GM21825 (cell line): ENCODE measurements at regions not wholly inside any gene's neighbourhood (a gene's known extent, or its start where the extent isn't known, plus 50 kb on each side); places are given as distances from the start of the nearest gene placed in this dataset.

Experiments used
- ATAC-seq: cut with Tn5 transposase; IDR thresholded peaks from one replicate; pipeline ENCODE4 v1.9.1; 2021; ENCODE audit warnings: mild to moderate bottlenecking, moderate library complexity; ENCODE audit not compliant: unreplicated experiment

DNA sequence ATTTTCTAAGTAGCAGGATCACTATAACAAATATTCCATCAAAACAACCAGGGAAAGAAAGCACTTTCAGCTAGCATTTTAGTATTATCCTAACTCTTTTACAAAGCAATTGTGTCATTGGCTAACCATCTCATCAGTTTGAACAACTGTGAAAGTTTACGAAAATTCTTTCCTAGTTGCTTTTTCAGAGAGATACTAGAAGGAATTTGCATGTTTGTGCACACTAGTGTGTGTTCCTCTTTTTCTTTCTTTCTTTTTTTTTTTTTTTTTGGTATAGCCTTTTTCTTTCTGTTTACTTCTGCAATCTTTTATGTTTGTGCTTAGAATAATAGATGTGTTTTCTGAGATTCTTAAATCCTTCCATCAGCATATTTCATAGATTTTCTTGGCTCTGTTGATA, 124.7 kb upstream of the SEMA6A start:
- no peak for ATAC-seq

DNA sequence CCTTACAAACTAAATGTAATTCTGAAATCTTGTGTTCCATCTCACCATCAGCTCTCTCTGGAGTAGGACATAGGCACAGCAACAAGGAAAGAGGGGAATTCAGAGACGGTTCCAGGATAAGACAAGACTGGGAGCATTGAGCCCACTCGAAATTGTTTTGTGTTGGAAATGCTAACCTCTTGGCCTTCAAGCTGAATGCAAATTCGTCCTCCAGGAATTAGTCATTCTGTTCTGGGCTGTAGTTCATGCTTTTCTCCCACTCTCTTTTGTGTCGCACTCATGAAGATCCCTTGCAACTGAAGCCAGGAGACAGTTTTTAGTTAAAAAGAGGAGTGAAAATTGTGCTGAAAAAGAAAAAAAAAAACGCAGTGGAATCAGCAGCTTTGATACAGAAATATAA, 121.7 kb upstream of the SEMA6A start:
- ATAC-seq = peak; percentile 75

DNA sequence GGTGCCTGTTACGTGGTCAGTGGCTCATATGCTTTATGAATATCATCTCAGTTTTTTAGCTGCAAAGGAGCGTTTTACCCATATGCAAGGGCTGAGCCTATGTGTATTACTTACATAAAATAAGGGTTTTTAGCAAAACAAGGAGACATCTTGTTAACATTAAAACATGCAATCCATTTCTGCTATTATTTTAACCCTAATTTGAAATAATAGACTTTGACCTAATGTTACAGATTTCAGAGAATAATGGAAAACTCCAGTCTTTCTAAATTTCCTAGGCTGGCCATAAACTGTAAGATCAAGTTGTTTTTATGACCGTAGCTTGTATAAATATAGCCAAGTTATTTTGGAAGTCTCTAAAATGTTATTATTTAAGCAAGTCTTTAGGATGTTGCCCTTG, 121.1 kb upstream of the SEMA6A start:
- no peak for ATAC-seq

DNA sequence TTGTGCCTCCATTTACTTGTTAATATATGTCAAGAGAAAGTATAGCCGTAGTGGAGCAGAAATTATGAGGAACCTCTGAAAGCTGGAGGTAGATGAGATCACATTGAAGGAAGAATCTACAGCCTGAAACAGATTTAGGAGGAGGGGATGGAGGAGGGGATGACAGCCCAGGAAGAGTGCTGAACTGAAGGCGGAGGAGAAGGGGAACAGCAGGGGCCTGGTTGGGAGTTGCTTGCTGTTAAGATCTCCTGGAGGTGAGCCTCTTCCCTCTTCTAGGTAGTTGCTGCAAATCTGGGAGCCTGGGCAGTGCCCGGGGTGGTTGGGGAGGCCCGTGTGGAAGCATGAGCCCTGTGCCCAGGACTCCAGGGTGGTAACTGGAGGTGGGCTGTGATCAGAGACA, 111.8 kb upstream of the SEMA6A start:
- ATAC-seq = no peak

DNA sequence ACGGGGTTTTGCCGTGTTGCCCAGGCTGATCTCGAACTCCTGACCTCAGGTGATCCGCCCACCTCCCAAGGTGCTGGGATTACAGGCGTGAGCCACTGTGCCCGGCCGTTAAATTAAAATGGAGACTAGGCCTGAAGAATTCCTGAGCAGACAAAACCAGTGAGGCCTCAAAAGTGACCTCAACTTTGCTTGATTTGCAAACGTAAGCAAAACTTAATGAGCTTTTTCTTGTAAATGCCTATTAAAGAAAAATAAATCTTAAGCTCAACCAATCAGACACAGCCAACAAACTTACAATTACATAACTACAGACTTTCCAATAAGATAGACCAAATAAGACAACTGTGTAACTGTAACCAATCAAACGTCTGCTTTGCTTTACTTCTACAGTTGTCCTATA, 111.3 kb upstream of the SEMA6A start:
- ATAC-seq = no peak

DNA sequence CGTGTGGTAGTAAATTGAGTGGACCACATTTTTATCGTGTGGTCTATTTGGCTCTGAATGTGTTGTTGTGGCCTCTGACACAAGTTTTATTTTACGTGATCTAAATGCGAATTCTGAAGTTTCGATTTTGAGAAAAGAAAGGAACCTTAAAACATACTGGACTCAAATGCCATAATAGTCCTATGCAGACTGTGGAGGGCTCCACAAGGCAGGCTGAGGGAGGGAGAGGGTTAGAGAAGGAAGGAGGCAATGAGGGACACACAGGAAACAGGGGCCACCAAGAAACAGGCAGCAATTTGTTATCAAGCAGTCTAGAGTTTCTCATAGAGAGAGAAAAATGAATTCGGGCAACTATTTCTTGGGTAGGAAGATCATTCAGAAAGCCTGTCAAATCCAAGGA, 110.4 kb upstream of the SEMA6A start:
- no peak for ATAC-seq

DNA sequence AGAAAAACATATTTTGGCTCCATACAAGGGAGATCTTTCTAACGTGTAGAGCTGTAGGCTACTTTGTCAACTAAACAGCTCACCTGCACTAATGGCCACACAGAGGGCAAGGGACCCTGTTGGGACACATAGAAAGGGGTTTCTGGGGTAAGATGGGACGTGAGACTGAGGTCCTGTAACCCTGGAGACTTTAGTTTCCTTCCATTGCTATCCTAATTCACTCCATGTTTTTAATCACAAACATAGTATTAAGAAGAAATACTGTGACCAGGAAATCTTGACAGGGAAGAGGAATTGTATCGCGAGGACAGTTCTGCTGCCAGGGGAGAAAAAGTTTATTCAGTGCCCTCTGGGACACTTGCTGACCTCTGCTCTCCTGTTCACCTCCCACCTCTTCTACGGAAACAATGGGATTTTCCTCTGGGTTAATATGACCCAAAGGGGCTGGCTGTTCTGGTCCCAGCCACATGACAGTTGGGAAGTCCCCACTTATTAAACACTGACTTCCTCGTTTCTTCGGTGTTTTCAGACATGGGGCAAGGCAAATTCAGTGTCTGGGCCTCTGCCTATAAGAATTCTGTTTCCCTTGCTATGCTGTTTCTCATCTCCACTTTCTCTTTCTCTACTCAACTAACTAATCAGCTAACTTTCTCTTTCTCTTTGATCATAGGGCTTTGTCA, 106.9 kb upstream of the SEMA6A start:
- peak; percentile 97 for ATAC-seq

DNA sequence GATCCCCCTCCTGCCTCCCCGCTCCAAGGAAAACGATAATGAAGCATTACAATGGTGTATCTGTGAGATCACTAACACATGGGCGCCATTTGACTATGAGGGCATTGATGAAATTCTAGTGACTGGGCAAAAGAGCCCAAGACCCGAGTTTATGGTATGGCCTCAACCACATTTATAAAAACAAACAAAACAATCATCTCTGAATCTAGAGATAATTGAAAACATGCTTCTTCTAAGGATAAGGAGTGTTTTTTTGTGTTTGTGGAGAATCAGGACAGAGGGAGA, 100.9 kb upstream of the SEMA6A start:
- no peak for ATAC-seq

DNA sequence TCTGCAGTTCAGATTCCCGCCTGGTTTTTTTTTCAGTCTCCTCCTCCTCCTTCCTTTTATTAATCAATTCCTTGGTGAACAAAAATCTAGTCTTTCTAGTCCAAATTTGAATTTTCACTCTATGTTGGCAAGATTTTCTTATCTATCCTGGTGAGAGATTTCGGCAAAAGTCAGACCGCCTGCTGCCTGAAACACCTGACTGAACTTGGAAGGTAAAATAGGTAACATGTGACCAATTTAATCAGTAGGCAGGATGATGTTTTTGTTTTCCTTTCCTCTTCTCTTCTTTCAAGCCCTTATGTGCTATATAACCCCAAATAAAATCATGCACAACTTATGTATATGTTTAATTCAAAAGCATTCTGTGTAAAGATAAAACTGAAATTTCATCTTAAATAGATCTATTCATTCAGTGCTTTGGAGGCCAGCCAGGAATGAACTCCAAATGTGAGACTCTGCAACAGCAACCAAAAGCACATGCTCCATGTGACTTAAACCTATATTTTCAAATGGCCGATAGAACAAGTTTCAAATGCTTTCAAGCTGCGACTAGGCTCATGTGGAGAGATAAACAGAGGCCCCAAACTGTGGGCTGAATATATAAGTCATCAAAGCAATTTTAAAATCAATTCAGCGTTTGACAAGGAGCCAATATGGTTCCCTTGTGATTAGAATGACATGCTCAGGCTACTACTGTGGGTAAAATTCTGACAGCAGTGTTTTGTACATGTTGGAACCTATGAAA, 100.4 kb upstream of the SEMA6A start:
- no peak for ATAC-seq

DNA sequence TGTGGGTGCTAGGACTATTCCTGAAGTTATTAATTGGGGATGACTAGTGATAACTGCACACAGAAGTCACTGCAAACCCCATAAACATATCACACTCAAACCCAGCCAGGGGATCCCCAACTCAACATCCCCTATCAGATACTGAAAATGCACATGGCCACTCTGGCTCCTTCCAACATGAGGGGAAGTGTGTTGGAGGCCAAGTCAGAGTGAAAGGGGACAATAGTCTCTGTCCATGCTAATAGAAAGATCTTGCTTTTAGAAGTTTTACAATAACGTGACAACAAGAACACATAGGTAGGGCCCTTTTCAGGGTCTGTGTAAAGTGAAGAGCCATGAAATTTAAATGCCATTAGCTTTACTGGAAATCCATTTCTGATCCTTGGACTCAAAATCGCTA, 98.8 kb upstream of the SEMA6A start:
- ATAC-seq = no peak

DNA sequence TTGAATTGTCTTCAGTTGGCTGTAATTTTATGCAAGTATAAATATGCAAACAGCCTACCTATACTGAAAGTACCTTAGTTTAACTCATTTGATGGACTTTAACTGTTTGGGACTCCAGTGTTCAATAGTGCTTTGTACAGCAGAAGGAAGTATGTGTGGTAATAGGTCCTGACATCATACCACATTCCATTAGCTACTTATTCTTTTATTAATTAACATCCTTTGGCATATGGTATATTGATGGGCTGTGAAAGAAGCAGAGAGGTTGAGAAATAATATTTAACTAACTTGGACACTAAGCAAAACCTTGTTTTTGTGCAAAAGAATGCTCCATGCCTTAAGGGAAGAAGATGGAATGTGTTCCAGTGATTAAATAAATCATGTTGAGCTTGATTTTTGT, 97.6 kb upstream of the SEMA6A start:
- ATAC-seq = no peak

DNA sequence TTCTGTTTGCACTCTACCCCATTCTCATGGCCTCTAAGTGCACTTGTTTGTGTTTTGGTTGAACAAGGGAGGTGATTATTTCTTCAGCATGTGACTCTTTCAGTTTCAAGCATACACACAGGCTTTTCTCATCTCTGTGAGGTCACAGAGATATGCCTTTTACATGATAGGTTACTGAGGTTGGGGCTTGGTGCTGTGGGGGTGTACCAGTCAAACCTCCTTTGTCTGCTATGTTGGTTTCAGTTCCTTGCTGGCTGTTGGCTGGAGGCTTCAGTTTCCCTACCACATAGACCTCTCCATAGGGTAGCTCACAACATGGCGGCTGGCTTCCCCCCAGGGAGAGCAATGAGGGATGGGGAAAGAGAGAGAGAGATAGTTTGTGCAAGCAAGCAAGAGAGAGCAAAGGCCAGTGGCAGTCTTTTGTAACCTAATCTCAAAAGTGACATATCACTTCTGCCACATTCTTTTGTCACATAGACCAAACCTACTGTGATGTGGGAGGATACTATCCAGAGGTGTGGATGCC, 96.7 kb upstream of the SEMA6A start:
- ATAC-seq = peak; percentile 98

DNA sequence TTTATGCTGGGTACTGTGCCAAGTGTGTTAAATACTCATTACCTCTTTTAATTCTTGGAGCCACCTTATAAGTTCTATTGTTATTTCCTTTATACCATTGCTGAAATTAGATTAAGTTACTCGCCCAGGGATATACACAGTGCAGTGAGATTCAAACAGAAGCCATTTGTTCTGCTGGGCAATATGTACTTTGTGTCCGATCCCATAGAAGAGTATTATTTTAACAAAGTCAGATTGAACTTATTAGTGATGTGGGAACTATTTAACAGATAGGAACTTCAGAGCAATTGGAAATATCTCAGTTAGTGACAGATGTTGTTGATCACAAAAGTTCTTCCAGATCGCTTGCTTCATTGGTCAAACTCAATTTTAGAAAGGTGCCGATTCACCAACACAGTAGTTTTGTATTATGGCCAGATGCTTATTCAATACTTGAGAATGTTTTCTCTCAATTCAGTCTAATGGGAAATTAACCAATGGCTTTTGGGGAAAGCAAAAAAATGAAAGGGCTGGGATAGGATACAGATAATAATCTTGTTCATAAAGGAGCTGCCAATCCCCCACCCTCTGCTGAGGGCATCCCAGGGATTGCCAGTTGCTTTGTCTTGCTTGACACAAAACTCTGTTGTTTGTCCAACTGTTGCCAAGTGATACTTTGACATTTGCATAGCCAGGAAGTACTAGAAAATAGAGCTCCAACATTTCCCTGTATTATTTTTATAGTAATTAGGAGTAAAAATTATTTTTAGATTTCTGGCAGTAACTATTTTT, 94.8 kb upstream of the SEMA6A start:
- ATAC-seq = no peak

DNA sequence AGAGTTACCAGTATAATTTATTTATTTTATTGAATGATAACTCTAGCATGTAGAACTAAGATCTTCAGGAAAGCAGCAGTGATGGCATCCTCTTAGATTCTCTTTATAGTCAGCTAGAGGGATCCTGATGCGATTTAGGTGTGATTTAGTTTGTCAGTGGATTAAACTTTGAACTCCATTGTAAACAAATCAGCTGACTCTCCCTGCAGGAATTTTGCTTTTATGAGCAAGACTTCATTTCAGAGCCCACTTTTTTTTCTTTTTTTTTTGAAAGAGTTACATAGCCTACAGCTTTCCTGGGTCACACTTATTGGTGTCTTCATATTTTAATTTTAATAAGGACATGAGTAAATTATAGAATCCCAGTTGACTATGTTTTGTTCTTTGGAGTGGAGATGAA, 93.8 kb upstream of the SEMA6A start:
- ATAC-seq = no peak

DNA sequence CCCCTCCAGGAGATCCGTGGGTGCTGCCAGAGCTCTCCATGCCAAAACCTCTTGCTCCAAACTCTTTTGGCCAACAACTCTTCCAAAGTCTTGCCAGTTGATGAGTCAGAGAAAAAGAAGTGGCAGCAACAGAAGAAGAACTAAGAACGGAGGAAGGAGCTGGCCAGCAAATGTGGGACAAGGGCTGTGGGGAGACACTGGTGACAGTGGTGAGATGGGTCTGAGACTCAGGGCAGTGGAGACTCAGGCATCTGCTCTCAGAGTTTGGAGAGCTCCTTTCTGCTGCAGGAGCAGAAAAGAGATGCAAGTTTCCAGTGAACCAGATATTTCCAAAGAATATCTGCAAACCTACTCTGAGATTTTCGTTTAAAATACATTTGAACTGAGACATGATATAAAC, 92.3 kb upstream of the SEMA6A start:
- no peak for ATAC-seq

DNA sequence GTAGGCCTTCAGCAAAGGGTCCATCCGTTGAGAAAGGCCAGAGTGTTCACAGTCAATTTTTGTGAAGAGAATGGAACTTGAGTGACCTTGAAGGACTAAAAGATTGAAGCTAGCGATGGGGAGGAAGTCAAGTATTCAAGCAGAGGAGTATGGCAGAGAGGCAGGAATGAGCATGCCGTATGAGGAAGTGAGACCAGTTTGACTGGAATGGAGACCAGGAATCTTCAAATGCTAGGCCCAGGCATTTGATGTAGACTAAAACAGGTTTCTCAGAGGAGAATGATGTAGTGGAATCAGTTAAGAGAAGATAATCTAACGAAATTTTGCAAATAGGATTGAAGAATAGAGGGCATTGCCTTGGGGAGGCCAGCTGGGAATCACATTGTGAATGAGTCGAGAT, 90.4 kb upstream of the SEMA6A start:
- no peak for ATAC-seq

DNA sequence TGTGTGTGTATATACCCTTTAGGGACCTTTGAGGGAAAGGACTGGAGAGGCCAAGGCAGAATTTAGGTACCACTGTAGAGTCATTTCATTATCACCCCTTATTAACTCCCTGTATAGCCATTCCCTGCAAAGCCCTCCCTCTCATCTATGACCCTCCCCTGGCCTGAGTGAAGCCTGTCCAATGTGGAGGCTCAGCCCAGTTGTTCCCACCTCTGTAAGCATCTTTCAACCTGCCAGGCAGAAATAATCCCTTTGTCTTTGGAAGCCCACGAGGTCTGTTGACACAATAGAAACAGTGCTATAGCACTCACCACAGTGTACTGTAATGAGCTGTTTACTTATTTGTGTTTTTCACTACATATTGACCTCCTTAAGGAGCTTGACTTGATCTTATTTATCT, 88.5 kb upstream of the SEMA6A start:
- ATAC-seq = no peak

DNA sequence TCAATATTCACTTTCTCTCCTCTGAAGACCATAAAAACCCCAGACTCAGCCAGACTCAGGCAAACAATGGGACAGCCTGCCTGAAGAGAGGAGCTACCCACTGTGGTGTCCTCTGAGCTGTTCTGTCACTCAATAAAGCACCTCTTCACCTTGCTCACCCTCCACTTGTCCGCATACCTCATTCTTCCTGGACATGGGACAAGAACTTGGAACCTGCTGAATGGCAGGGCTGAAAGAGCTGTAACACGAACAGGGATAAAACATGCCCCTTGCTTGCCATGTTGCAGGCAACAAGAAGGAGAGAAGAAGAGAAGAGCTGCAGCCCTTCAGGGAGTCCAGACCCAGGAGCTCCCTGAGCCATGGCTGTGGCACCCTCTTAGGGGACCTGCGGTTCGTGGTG, 86.8 kb upstream of the SEMA6A start:
- no peak for ATAC-seq

DNA sequence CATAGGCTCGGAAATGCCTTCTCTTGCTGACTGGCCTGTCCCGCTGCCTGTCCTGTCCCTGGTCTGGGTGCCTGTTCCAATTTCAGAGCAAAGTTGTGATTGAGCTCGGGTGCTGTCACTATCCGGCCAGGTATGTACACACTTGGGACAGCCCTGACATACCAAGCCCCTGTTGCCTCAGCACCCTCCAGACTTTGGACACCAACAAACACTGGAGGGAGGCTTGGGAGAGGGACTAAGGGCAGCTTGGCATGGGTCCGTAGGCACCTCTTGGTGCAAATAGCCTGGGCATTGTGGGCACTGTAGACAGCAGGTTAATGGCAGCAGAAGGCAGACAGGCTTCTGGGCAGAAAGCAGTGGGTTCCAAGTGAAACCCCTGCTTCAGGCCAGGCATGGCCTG, 86.3 kb upstream of the SEMA6A start:
- no peak for ATAC-seq

DNA sequence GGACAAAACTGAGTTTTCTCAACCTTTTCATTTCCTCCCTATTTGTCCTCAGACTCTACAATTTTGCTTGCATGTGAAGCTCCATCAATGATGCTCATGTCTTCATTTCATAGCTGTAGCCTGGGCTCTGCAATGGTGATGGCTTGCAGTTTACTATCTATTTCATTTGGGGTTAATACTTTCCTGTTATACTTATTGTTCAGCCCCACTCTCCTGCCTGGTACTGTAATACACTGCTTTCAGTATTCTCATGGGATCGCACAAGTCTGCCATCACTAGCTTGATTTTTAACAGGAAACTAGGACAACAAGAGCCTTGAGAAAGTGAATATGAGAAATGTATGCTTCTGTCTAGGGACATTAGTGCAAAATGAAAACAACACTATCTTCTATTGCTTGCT, 84.2 kb upstream of the SEMA6A start:
- ATAC-seq = no peak

DNA sequence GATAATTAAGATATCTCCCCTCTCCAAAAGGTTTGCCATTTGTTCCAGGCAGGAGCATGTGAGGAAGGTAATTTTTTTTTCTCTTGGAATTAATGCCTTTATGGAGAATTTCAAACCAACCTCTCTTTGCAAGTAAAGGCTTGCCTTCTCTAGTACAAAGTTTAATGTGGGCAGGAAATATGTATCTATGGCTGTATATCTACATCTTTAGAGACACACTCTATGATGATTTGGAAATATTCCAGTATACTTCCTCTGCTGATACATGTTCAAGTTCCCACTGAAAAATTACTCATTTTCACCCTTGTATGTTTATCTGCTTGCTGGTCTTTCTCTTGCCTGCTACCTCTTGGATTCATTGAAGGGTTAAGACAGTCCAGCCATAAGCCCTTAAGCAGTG, 83.5 kb upstream of the SEMA6A start:
- no peak for ATAC-seq

DNA sequence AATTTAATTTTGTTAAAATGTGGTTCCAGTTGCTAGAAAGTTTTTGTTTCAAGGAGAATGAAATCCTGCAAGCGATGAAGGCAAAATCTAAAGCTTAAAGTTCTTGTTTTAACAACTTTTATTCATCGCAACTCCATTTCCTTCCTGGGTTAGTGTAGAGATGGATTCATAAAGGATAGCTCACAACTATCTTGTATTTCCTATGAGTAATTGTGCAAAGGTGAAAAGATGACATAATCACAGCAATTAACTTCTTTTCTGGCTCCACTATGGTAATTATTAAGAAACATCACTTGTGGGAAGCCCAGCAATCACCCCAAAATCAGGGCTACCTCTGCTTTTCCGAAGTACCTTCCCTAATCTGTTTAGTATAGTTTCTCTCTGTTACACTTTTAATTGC, 80.8 kb upstream of the SEMA6A start:
- no peak for ATAC-seq
